Endothelial cell of umbilical vein (primary cell): ENCODE measurements at regions not wholly inside any gene's neighbourhood (a gene's known extent, or its start where the extent isn't known, plus 50 kb on each side); places are given as distances from the start of the nearest gene placed in this dataset.

Experiments used
- BruUV-seq: library from RNA; stranded (reverse); fragments of 400-500 nt; replicated peaks from 2 replicates; lab custom pipeline; 2021; lab: Mats Ljungman, UMichigan
- CTCF ChIA-PET: fragments of 300-600, 350-600 bp; sonication (Branson Sonifier 250); formaldehyde crosslinking; loops from one replicate; lab custom pipeline; 2021; ENCODE audit warnings: antibody characterized with exemption, inconsistent platforms; lab: Charles Lee
- POLR2A ChIA-PET: fragments of 300-600, 350-600 bp; sonication (Branson Sonifier 250); formaldehyde crosslinking; loops from one replicate; lab custom pipeline; 2021; ENCODE audit warnings: antibody characterized with exemption, inconsistent platforms; lab: Charles Lee
- DNase-seq: peaks from one replicate; pipeline ENCODE4 v3.0.0-alpha.2; 2011; ENCODE audit warnings: low read depth, low spot score
- FAIRE-seq: peaks from 2 replicates; lab custom pipeline; 2011; peaks lifted over from hg19 to GRCh38; lab: Jason Lieb, UNC
- H2AFZ ChIP-seq: 2 replicates; pipeline ENCODE4 v1.6.0; 2012; ENCODE audit warnings: low read depth, low read length, control low read depth, inconsistent platforms
- H3K27ac ChIP-seq: 2 replicates; pipeline ENCODE4 v1.5.1; 2011; ENCODE audit warnings: low read depth, mild to moderate bottlenecking, control low read depth, low read length, moderate library complexity; ENCODE audit not compliant: insufficient read depth
- H3K27me3 ChIP-seq, 2 experiments: 2 replicates each; pipeline versions ENCODE4 v1.6.0 to v1.6.1; 2011; ENCODE audit warnings: low read length in 2 of 2, mixed read lengths in 1 of 2; ENCODE audit not compliant: control insufficient read depth in 2 of 2, insufficient read depth in 2 of 2
- H3K36me3 ChIP-seq, 2 experiments: 2 replicates in 1 of 2; 3 replicates in 1 of 2; pipeline ENCODE4 v1.5.1; 2011; ENCODE audit warnings: low read length in 2 of 2, mild to moderate bottlenecking in 1 of 2, moderate library complexity in 1 of 2; ENCODE audit not compliant: control insufficient read depth in 2 of 2, insufficient read depth in 2 of 2; ENCODE audit errors: extremely low read depth in 1 of 2
- H3K4me1 ChIP-seq: 3 replicates; pipeline ENCODE4 v1.5.1; 2011; ENCODE audit warnings: mild to moderate bottlenecking, low read length; ENCODE audit not compliant: control insufficient read depth, insufficient read depth; ENCODE audit errors: extremely low read depth
- H3K4me2 ChIP-seq: 2 replicates; pipeline ENCODE4 v1.6.1; 2011; ENCODE audit warnings: low read length, control low read depth, mixed read lengths; ENCODE audit not compliant: insufficient read depth
- H3K4me3 ChIP-seq, 3 experiments: fragments of 200-600 bp in 1 of 3; sonication (generic), shearing (Covaris generic) in 1 of 3; replicated peaks in 1 of 3; 2 replicates each; pipeline ENCODE4 v1.5.1; 2011 to 2016; ENCODE audit warnings: control low read depth in 3 of 3, low read length in 3 of 3, mild to moderate bottlenecking in 2 of 3, inconsistent platforms in 1 of 3, low read depth in 1 of 3, moderate library complexity in 1 of 3; ENCODE audit not compliant: insufficient read depth in 1 of 3
- H3K79me2 ChIP-seq: 2 replicates; pipeline ENCODE4 v1.6.0; 2012; ENCODE audit warnings: low read length, inconsistent platforms; ENCODE audit not compliant: control insufficient read depth, insufficient read depth
- H3K9ac ChIP-seq: replicated peaks from 2 replicates; pipeline ENCODE3; 2011; ENCODE audit warnings: low read length, control low read depth; ENCODE audit not compliant: insufficient read depth; ENCODE audit errors: extremely low read depth
- H3K9me1 ChIP-seq: replicated peaks from 3 replicates; pipeline ENCODE4 v1.6.0; 2011; ENCODE audit warnings: mild to moderate bottlenecking, low read length; ENCODE audit not compliant: control insufficient read depth, insufficient read depth; ENCODE audit errors: extremely low read depth
- H3K9me3 ChIP-seq: replicated peaks from 2 replicates; pipeline ENCODE4 v1.5.1; 2012; ENCODE audit warnings: low read length, inconsistent platforms; ENCODE audit not compliant: control insufficient read depth, insufficient read depth
- H4K20me1 ChIP-seq: replicated peaks from 2 replicates; pipeline ENCODE3; 2011; ENCODE audit warnings: mild to moderate bottlenecking, low read length; ENCODE audit not compliant: control insufficient read depth, insufficient read depth; ENCODE audit errors: extremely low read depth
- JUN ChIP-seq: IDR thresholded peaks from 2 replicates; pipeline ENCODE4 v1.6.1; 2011; ENCODE audit warnings: borderline replicate concordance, low read depth; ENCODE audit not compliant: insufficient read length, insufficient read depth
- MYC ChIP-seq: IDR thresholded peaks from one replicate; pipeline ENCODE4 v1.6.1; 2011; ENCODE audit warnings: mild to moderate bottlenecking, low read depth, low read length
- dilution Hi-C: fragments of 300-500 bp; cut with MboI; formaldehyde crosslinking; loops from one replicate; pipeline ENCODE4 v1.15.0; 2019; ENCODE audit warnings: low sequenced_read_pairs; ENCODE audit not compliant: extremely low pct_ligation_motif_present
- intact Hi-C: fragments of 100-400 bp; cut with micrococcal nuclease; formaldehyde crosslinking; loops from one replicate; pipeline ENCODE4 v1.10.0; 2022
- TF ChIP-seq, protein P1 (sequence below), 2 donors: IDR thresholded peaks; 1 replicate in 1 of 2; 2 replicates in 1 of 2; pipeline ENCODE4 v1.5.1; 2011; ENCODE audit warnings: low read length in 2 of 2, mild to moderate bottlenecking in 2 of 2, moderate library complexity in 2 of 2, control low read depth in 1 of 2, inconsistent platforms in 1 of 2, low read depth in 1 of 2; ENCODE audit not compliant: insufficient read depth in 1 of 2; ENCODE audit errors: extremely low read depth in 1 of 2

DNA sequence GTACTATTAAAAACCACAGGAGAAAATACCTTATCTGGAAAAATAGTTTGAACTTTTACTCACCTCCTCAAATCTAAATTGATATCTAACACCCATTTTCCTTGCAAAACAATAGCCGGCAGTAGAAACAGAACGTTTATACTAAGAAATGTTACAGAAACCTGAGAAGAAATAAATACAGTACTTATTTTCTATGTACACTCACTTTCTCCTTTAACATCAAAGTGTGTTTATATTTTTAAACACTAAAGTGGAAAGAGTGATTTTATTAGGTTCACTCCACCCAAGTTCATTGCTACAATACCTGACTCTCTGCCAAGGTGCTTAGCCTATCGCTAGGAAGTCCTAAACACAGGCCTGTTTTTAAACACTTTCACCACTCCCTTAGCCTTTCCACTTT lies 87.8 kb upstream of the TJP1 start:
- DNase-seq: no peak
- no peak for TF ChIP-seq JUN
- H3K9me3 ChIP-seq: no peaks in the 10 kb centered on the region
- H3K27me3 ChIP-seq: peaks cover 0 to 2% of the 10 kb centered on the region in 2 experiments
- no peaks in the 10 kb centered on the region for H3K79me2 ChIP-seq
- dilution Hi-C loops (no loop called here), intact Hi-C loops (no loop called here)
- FAIRE-seq: no peak
- H4K20me1 ChIP-seq: no peaks in the 10 kb centered on the region
- no peak overlapping the region for H3K9ac ChIP-seq
- no peak overlapping the region for H2AFZ ChIP-seq
- BruUV-seq: no TSS peak
- H3K27ac ChIP-seq: no peak overlapping the region
- no peak overlapping the region for H3K4me2 ChIP-seq
- ChIA-PET CTCF (interaction anchor here (1.8 kb wide), 1 partner anchor 162 kb away, joined by 6 read pairs; no protein-coding TSS in a partner anchor), POLR2A (no interaction called here)
- no peaks in the 10 kb centered on the region for H3K9me1 ChIP-seq
- no peak overlapping the region for H3K4me3 ChIP-seq
- H3K4me1 ChIP-seq: no peaks in the 10 kb centered on the region
- no peaks in the 10 kb centered on the region for H3K36me3 ChIP-seq

DNA sequence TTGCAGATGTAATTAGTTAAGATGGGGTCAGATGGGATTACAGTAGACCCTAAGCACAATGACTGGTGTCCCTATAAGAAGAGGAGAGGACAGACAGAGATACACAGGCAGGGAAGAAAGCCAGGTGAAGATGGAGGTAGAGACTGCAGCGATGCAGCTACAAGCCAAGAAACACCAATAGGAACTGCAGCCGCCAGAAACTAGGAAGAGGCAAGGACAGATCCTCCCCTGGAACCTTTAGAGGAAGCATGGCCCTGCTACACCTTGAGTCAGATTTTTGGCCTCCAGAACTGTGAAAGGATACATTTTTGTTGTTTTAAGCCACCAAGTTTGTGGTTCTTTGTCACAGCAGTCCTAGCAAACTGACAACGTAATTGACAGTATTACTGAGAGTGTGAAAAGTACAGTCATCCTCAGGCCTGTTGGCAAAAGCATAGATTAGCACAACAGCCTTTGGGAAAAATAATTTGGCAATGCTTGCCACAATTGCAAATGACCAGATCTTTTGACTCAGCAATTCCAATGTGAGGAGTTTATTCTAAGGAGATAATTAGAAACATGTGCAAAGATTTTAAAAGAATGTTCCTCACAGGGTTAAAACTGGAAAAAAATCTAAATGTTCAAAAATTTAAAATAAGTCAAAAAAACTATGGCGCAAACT lies 82.6 kb upstream of the TJP1 start:
- FAIRE-seq (no peak), DNase-seq (no peak)
- no peak overlapping the region for H3K9ac ChIP-seq
- H3K27me3 ChIP-seq: no peaks in the 10 kb centered on the region
- H4K20me1 ChIP-seq: no peaks in the 10 kb centered on the region
- H3K4me3 ChIP-seq: no peak overlapping the region
- H3K9me1 ChIP-seq: no peaks in the 10 kb centered on the region
- no peaks in the 10 kb centered on the region for H3K9me3 ChIP-seq
- H3K79me2 ChIP-seq: no peaks in the 10 kb centered on the region
- no TSS peak for BruUV-seq
- ChIA-PET CTCF (no interaction called here), POLR2A (no interaction called here)
- H2AFZ ChIP-seq: no peak overlapping the region
- dilution Hi-C loops (no loop called here), intact Hi-C loops (no loop called here)
- TF ChIP-seq, protein P1, sequence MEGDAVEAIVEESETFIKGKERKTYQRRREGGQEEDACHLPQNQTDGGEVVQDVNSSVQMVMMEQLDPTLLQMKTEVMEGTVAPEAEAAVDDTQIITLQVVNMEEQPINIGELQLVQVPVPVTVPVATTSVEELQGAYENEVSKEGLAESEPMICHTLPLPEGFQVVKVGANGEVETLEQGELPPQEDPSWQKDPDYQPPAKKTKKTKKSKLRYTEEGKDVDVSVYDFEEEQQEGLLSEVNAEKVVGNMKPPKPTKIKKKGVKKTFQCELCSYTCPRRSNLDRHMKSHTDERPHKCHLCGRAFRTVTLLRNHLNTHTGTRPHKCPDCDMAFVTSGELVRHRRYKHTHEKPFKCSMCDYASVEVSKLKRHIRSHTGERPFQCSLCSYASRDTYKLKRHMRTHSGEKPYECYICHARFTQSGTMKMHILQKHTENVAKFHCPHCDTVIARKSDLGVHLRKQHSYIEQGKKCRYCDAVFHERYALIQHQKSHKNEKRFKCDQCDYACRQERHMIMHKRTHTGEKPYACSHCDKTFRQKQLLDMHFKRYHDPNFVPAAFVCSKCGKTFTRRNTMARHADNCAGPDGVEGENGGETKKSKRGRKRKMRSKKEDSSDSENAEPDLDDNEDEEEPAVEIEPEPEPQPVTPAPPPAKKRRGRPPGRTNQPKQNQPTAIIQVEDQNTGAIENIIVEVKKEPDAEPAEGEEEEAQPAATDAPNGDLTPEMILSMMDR (IDR thresholded peaks at IDR 0.05; ENCODE audit: extremely low read depth in 1 of 2, insufficient read depth in 1 of 2, low read depth in 1 of 2, low read length in 2 of 2): no peak
- TF ChIP-seq MYC: no peak
- TF ChIP-seq JUN: no peak
- H3K27ac ChIP-seq: no peak overlapping the region
- no peak overlapping the region for H3K4me2 ChIP-seq
- H3K36me3 ChIP-seq: no peaks in the 10 kb centered on the region
- H3K4me1 ChIP-seq: no peaks in the 10 kb centered on the region
